Osteoblast (primary cell): ENCODE measurements at regions not wholly inside any gene's neighbourhood (a gene's known extent, or its start where the extent isn't known, plus 50 kb on each side); places are given as distances from the start of the nearest gene placed in this dataset.
A peak's percentile ranks its signal among the peaks of the same experiment; 100 is the strongest.
"Not testable (repeated sequence)": the region's sequence is repeated elsewhere in the genome, so short reads cannot be mapped to it uniquely, and the experiment has no call there.

Experiments used
- DNase-seq: peaks from one replicate; pipeline ENCODE4 v3.0.0; 2011; ENCODE audit warnings: low spot score, mixed read lengths; ENCODE audit not compliant: insufficient read length; ENCODE audit errors: missing footprints
- H2AFZ ChIP-seq: 2 replicates; pipeline ENCODE4 v1.6.0; 2011; ENCODE audit warnings: mild to moderate bottlenecking, low read length
- H3K27ac ChIP-seq: 2 replicates; pipeline ENCODE4 v1.5.1; 2011; ENCODE audit warnings: mild to moderate bottlenecking, low read depth, low read length, moderate library complexity
- H3K27me3 ChIP-seq: 2 replicates; pipeline ENCODE4 v1.6.0; 2012; ENCODE audit warnings: mild to moderate bottlenecking, control low read depth, inconsistent platforms, low read length, moderate library complexity; ENCODE audit not compliant: insufficient read depth
- H3K36me3 ChIP-seq: 2 replicates; pipeline ENCODE4 v1.5.1; 2011; ENCODE audit warnings: mild to moderate bottlenecking, low read length, control low read depth, moderate library complexity; ENCODE audit not compliant: insufficient read depth
- H3K4me1 ChIP-seq: 2 replicates; pipeline ENCODE4 v1.5.1; 2011; ENCODE audit warnings: mild to moderate bottlenecking, low read length, control low read depth, moderate library complexity; ENCODE audit not compliant: insufficient read depth
- H3K4me2 ChIP-seq: 2 replicates; pipeline ENCODE4 v1.6.0; 2011; ENCODE audit warnings: mild to moderate bottlenecking, low read length; ENCODE audit not compliant: insufficient read depth
- H3K4me3 ChIP-seq: fragments of 200-600 bp; sonication (generic); 3 replicates; pipeline ENCODE4 v1.5.1; 2012; ENCODE audit warnings: mild to moderate bottlenecking, low read length, inconsistent platforms; ENCODE audit not compliant: insufficient read depth
- H3K79me2 ChIP-seq: 2 replicates; pipeline ENCODE4 v1.6.0; 2012; ENCODE audit warnings: mild to moderate bottlenecking, low read length, control low read depth, inconsistent platforms; ENCODE audit not compliant: insufficient read depth
- H3K9me3 ChIP-seq: 2 replicates; pipeline ENCODE4 v1.5.1; 2011; ENCODE audit warnings: low read depth, low read length, control low read depth
- H4K20me1 ChIP-seq: 2 replicates; pipeline ENCODE4 v1.6.0; 2012; ENCODE audit warnings: mild to moderate bottlenecking, low read length, control low read depth; ENCODE audit not compliant: insufficient read depth
- CTCF ChIP-seq: IDR thresholded peaks from 2 replicates; pipeline ENCODE4 v1.5.1; 2011; ENCODE audit warnings: mild to moderate bottlenecking, low read depth, low read length, moderate library complexity; ENCODE audit errors: extremely low read depth

DNA sequence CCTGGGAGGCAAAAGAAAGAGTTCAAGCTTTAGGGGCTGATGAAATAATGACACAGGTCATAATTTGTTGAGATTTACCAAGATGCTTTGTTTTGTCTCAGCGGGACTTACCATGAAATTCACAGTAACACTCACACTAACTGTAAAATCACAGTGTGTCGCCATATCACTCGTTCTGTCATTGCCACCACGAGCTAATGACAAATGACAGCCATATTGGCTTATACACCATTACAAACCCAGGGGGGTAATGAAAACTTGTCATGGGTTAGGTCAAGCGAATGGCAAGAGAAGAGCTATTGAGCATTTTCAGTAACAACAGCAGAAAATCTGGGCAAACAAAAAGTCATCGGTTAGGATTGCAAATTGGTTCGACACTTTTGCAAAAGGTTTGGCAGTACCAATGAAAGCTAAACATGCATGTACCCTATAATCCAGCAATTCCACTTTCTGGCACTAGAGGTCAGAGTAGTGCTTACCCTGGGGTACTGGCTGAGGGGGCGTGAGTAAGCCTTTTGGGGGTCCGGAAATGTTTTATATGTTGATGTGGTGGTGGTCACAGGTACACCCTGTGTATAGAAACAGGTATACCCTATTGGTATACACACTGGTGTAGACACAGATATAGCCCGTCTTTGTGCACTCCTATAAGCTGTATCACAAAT, 83.9 kb upstream of the RAI2 start:
- Histone ChIP-seq H3K9me3 (no peaks in the 10 kb centered on the region), H3K27me3 (no peaks in the 10 kb centered on the region), H2AFZ (no peak overlapping the region), H4K20me1 (no peaks in the 10 kb centered on the region), H3K79me2 (no peaks in the 10 kb centered on the region), H3K4me2 (no peak overlapping the region), H3K4me1 (no peaks in the 10 kb centered on the region), H3K4me3 (no peak overlapping the region), H3K36me3 (no peaks in the 10 kb centered on the region), H3K27ac (no peak overlapping the region)
- DNase-seq = no peak
- peak; percentile 45 for TF ChIP-seq CTCF

- H2AFZ ChIP-seq, H3K36me3 ChIP-seq, H4K20me1 ChIP-seq, H3K79me2 ChIP-seq, H3K27ac ChIP-seq, H3K4me3 ChIP-seq, DNase-seq, H3K4me2 ChIP-seq, H3K27me3 ChIP-seq, H3K4me1 ChIP-seq, H3K9me3 ChIP-seq: not testable (repeated sequence)
Measured at GRCh38 chrX:17941171-17941570, 80.1 kb upstream of the RAI2 start.

DNA sequence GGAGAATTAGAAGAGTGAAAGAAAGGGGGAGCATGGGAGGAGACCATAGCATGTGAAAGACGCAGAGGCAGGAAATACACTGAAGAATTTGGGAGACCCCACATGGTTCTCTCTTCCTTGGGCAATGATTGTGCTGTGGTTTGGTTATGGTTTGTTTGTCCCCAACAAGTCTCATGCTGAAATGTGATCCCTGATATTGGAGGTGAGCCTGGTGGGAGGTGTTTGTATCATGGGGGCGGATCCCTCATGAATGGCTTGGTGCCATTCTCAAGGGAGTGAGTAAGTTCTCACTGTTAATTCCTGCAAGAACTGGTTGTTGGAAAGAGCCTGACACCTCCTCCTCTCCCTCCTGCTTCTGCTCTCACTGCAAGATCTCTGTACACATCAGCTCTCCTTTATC, 78.6 kb upstream of the RAI2 start:
- Histone ChIP-seq H2AFZ (no peak overlapping the region), H3K4me2 (no peak overlapping the region), H3K4me1 (no peaks in the 10 kb centered on the region), H3K27ac (no peak overlapping the region), H3K27me3 (no peaks in the 10 kb centered on the region), H3K36me3 (no peaks in the 10 kb centered on the region), H3K9me3 (no peaks in the 10 kb centered on the region), H3K79me2 (no peaks in the 10 kb centered on the region), H3K4me3 (no peak overlapping the region), H4K20me1 (no peaks in the 10 kb centered on the region)
- TF ChIP-seq CTCF = no peak
- no peak for DNase-seq

GRCh38 chrX:17933856-17934255, 72.8 kb upstream of the RAI2 start:
- H3K27ac ChIP-seq = no peak overlapping the region
- TF ChIP-seq CTCF = no peak
- H4K20me1 ChIP-seq = no peaks in the 10 kb centered on the region
- H3K27me3 ChIP-seq = no peaks in the 10 kb centered on the region
- H2AFZ ChIP-seq = no peak overlapping the region
- no peaks in the 10 kb centered on the region for H3K36me3 ChIP-seq
- no peak for DNase-seq
- H3K4me3 ChIP-seq = no peak overlapping the region
- H3K9me3 ChIP-seq = no peaks in the 10 kb centered on the region
- H3K4me1 ChIP-seq = no peaks in the 10 kb centered on the region
- no peaks in the 10 kb centered on the region for H3K79me2 ChIP-seq
- no peak overlapping the region for H3K4me2 ChIP-seq
